ENCODE measurements at regions not wholly inside any gene's neighbourhood (a gene's known extent, or its start where the extent isn't known, plus 50 kb on each side); places are given as distances from the start of the nearest gene placed in this dataset.
"Not testable (repeated sequence)": the region's sequence is repeated elsewhere in the genome, so short reads cannot be mapped to it uniquely, and the experiment has no call there.

GRCh38 chr13:107822006-107822405, 393.3 kb downstream of the LIG4 start:
- DNase-seq (ENCODE audit: low spot score) (no peak), FAIRE-seq (no peak)

- no peak for DNase-seq (ENCODE audit: low spot score)
- FAIRE-seq = no peak
Observed at GRCh38 chr13:107821492-107821891, 393.8 kb downstream of the LIG4 start.

- DNase-seq (ENCODE audit: low spot score) (no peak), FAIRE-seq (no peak)
Observed at GRCh38 chr13:107819071-107819470, 396.3 kb downstream of the LIG4 start.

- FAIRE-seq (no peak), DNase-seq (ENCODE audit: low spot score) (no peak)
Observed at GRCh38 chr13:107817647-107818287, 397.6 kb downstream of the LIG4 start.

- DNase-seq (ENCODE audit: low spot score) = no peak
- no peak for FAIRE-seq
Observed at GRCh38 chr13:107812014-107812412, 403.3 kb downstream of the LIG4 start.

- FAIRE-seq (no peak), DNase-seq (ENCODE audit: low spot score) (no peak)
Observed at GRCh38 chr13:107811233-107812013, 403.9 kb downstream of the LIG4 start.

- DNase-seq (ENCODE audit: low spot score) = no peak
- no peak for FAIRE-seq
Observed at GRCh38 chr13:107809125-107809524, 406.2 kb downstream of the LIG4 start.

- FAIRE-seq (no peak), DNase-seq (ENCODE audit: low spot score) (no peak)
Observed at GRCh38 chr13:107808389-107808788, 406.9 kb downstream of the LIG4 start.

- FAIRE-seq = no peak
- no peak for DNase-seq (ENCODE audit: low spot score)
Observed at GRCh38 chr13:107807306-107808073, 407.8 kb downstream of the LIG4 start.

- DNase-seq (ENCODE audit: low spot score) (no peak), FAIRE-seq (no peak)
Observed at GRCh38 chr13:107806726-107807125, 408.6 kb downstream of the LIG4 start.

- FAIRE-seq = no peak
- DNase-seq (ENCODE audit: low spot score) = no peak
Observed at GRCh38 chr13:107803822-107804495, 411.4 kb downstream of the LIG4 start.

GRCh38 chr13:107801621-107802020, 413.7 kb downstream of the LIG4 start:
- FAIRE-seq (no peak), DNase-seq (ENCODE audit: low spot score) (no peak)

- DNase-seq (ENCODE audit: low spot score) (no peak), FAIRE-seq (no peak)
Observed at GRCh38 chr13:107799001-107799400, 416.3 kb downstream of the LIG4 start.

- FAIRE-seq (no peak), DNase-seq (ENCODE audit: low spot score) (no peak)
Observed at GRCh38 chr13:107790397-107790796, 424.9 kb downstream of the LIG4 start.

GRCh38 chr13:107788464-107789165, 426.7 kb downstream of the LIG4 start:
- no peak for FAIRE-seq

GRCh38 chr13:107782646-107783045, 432.7 kb downstream of the LIG4 start:
- not testable (repeated sequence) for DNase-seq (ENCODE audit: low spot score); FAIRE-seq

More at GRCh38 chr13:107788464-107789165, 426.7 kb downstream of the LIG4 start:
- no peak for DNase-seq (ENCODE audit: low spot score)

GRCh38 chr13:107778094-107778493, 437.2 kb downstream of the LIG4 start:
- DNase-seq (ENCODE audit: low spot score) (no peak), FAIRE-seq (no peak)

- FAIRE-seq (no peak), DNase-seq (ENCODE audit: low spot score) (no peak)
Observed at GRCh38 chr13:107770541-107770940, 444.8 kb downstream of the LIG4 start.

- DNase-seq (ENCODE audit: low spot score) (no peak), FAIRE-seq (no peak)
Observed at GRCh38 chr13:107767119-107767518, 448.2 kb downstream of the LIG4 start.

GRCh38 chr13:107765724-107766401, 449.5 kb downstream of the LIG4 start:
- FAIRE-seq = no peak
- DNase-seq (ENCODE audit: low spot score) = no peak
